Left renal cortex interstitium (tissue), 4 donors: ENCODE measurements at regions not wholly inside any gene's neighbourhood (a gene's known extent, or its start where the extent isn't known, plus 50 kb on each side); places are given as distances from the start of the nearest gene placed in this dataset.

Experiments
- DNase-seq, 4 donors: peaks; one replicate each; pipeline ENCODE4 v3.0.0-alpha.2; 2013; ENCODE audit warnings: low read depth in 4 of 4, low spot score in 2 of 4, missing footprints in 1 of 4

GRCh38 chr14:42710071-42710470, 1103.4 kb downstream of the LRFN5 start:
- DNase-seq, result no peak

DNA sequence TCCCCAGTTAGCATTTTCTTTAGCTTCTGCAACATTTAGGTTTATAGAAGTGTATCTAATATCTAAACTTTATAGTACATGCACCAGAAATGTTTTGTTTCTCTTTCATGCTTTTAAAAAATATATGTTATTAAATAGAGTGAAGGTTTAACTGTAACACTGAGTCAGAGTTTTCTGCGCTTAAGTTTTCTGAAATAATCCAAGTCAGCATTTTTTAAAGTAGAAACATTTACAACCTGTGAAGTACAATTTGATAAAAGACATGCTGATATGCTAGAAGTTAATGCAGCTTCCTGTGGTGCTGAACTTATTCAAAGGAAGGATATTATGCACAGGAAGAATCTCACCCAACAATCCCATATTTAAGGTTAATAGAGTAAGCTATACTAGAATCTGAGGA, 1096.8 kb downstream of the LRFN5 start:
- no peak for DNase-seq

GRCh38 chr14:42687421-42687820, 1080.7 kb downstream of the LRFN5 start:
- DNase-seq, result no peak

DNA sequence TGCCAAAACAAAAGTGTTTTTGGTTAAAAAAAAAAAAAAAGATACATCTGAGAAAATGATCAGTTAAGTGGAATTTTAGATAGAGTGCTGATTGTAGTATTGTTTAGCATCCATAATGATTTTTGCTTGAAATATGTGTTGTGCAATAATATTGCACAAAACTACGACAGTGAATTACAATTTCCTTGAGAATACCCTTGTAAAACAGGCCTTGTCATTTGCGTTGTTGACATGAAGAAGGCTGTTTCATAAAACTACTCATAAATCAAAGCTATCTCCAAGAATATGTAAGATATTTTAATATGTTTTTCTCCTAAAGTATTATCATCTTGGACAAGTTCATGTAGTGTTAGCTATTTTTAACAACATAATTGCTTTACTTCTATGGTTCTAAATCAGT, 1077.0 kb downstream of the LRFN5 start:
- no peak for DNase-seq

DNA sequence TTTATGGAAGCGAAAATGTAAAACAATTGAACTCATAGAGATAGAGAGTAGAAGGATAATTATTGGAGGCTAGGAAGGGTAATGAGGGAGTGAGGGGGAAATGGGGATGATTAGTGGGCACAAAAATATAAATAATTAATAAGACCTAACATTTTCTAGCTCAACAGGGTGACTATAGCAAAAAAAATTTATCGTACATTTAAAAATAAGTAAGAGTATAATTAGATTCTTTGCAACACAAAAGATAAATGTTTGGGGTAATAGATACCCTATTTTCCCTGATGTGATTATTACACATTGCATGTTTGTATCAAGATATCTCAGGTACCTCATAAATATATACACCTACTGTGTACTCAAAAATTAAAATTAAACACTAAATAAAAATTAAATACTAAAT, 1070.0 kb downstream of the LRFN5 start:
- no peak for DNase-seq

DNA sequence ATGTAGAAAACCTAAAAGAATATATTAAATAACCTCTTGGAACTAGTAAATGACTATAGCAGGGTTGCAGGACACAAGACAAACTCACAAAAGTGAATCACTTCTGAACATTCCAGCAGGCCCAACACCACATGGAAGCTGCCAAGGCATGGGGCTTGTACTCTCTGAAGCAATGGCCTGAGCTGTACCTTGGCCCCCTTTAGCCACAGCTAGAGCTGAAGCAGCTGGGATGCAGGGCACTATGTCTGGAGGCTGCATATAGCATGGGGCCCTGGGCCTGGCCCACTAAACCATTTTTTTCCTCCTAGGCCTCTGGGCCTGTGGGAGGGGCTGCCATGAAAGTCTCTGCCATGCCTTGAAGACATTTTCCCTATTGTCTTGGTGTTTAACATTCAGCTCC, 1067.3 kb downstream of the LRFN5 start:
- no peak for DNase-seq

DNA sequence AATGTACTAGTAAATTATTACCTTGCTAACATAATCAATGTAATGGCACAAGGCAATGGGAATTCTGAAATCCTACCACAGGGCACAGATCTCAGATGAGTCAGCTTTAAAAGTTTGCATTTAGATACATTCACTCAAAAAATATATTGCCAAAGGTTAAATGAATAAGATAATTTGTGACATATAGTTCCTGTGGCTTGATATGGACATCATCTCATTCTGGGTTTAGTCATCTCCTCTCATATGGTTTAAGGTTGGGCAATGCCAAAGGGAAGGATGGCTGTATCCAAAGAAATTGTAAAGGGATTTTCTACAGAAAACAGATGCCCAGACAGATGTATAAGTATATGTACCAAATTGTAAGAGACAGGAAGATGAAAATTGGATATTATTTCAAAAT, 1065.0 kb downstream of the LRFN5 start:
- no peak for DNase-seq

DNA sequence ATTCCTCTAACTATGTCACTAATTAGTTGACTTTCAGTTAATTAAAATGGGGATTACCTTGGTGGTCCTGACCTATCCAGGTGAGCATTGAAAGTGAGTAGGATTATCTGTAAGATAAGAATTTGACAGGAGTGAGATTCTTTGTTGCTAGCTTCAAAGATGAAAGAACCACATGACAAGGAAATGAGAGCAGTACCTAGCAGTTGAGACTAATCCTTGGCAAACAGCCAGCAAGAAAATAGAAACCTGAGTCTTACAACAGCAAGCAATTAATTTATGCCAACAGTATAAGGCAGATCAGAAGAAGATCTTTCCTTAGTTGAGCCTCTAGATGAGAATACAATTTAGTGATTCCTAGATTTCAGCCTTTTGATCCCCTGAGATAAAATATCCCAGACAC, 1058.4 kb downstream of the LRFN5 start:
- DNase-seq, result no peak

- DNase-seq, result no peak
These were observed 1057.5 kb downstream of the LRFN5 start for GRCh38 chr14:42664190-42664589.

GRCh38 chr14:42654707-42655106, 1048.0 kb downstream of the LRFN5 start:
- DNase-seq, result no peak

- no peak for DNase-seq
These were observed 1036.1 kb downstream of the LRFN5 start for GRCh38 chr14:42642787-42643186.

DNA sequence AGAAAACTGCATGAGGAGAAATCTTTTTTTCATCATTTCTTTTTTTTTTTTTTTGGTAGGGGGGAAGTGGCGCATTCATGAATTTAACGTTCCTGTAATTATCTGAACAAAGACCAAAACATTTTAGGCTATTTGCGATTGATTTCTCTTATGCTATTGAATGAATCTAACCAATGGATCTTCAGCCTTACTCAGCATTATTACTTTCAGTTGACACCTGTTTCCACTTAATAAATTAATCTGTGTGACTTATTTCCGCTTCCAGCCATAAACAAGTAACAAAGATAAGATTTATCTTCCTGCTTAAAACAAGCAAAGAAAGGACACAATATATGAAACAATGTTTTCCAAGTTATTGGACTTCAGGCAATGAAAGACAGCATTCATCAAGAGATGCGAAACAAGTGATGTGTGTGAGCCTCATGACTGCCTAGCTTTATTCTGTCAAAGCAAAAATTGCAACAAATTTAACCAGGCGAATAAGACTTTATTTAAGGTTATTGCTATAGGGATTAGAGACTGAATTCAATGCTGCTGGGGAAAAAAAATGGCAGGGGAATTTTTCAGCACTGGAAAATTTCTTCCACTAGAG, 1026.9 kb downstream of the LRFN5 start:
- DNase-seq, result no peak

GRCh38 chr14:42629553-42629952, 1022.9 kb downstream of the LRFN5 start:
- DNase-seq, result no peak

GRCh38 chr14:42628602-42629001, 1021.9 kb downstream of the LRFN5 start:
- no peak for DNase-seq

GRCh38 chr14:42626986-42627385, 1020.3 kb downstream of the LRFN5 start:
- DNase-seq, result no peak

DNA sequence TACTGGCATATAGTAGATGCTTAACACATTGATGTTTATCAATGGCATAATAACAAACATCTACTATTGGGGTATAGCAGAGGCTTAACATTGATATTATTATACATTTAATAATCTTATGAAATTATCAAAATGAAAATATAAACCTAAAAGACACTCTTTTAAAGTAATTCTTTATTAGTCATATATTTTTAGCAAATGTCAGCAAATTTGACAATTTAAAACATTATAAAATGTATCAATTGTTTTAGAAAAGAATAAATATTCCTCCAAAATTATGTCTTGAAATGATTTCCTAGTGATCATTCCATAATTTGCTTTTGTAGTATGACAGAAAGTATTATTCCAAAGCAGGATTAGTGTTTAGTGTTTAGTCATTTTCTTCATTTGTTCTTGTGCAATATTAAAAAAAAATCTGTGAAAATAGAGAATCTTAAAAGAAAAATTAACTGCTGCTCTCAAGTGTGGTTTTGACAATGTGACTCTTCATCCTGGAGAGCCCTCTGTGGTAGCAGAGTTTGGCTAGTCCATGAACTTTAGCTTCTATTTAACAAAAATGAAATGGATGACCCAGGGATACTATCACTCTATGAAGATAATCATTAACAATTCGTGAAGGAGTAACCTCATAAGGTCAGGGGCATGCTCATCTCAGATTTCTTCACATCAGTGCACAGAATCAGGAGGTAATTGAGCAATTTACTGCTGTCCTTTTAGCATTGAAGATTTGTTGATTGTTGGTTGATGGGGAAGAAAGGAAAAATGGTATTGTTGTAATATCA, 1018.5 kb downstream of the LRFN5 start:
- no peak for DNase-seq

GRCh38 chr14:42617005-42617404, 1010.3 kb downstream of the LRFN5 start:
- DNase-seq, result no peak

DNA sequence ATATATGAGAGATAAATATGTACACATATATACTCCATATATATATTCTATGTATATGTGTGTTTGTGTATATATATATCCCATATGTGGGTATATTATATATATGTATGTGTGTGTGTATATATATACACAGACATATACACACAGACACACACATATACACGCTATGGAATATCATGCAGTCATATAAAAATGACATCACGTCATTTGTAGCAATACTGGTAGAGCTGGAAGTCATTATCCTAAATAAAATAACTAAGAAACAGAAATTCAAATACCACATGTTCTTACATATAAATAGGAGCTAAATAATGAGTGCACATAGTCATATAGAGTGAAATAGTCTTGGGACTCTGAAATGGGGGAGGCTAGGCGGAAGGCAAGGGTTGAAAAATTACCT, 1000.2 kb downstream of the LRFN5 start:
- no peak for DNase-seq

GRCh38 chr14:42602336-42602845, 995.7 kb downstream of the LRFN5 start:
- no peak for DNase-seq

DNA sequence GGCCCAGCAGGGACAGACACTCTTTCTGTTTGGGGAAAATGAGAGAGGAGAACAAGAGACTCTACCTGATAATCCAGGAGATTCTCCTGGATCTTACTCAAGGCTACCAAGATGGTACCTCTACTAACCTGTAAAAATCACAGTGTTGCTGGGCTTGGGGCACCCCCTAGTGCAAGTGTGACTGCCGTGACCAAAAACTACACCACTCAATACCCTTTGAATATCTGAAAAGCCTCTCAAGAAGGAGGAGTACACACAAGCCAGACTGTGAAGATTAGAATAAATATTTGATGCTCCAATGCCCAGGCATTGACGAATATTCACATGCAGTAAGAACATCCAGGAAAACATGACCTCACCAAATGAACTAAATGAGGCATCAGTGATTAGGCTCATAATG, 965.4 kb downstream of the LRFN5 start:
- DNase-seq, result no peak

DNA sequence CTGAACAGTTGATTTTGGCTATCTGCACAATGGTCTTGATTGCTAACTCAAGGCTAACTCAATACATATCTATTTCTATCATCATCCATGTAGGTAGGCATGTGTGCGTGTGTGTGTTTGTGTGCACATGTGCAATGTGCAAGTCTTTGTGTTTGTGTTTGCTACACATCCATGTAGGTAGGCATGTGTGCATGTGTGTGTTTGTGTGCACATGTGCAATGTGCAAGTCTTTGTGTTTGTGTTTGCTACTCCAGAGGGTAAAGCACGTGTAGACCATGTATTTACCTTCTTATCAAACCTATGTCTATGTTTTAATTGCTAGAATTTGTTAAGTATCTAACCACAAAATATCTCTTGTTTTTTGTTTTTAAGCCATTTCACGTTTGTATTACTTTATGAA, 962.6 kb downstream of the LRFN5 start:
- DNase-seq, result no peak

DNA sequence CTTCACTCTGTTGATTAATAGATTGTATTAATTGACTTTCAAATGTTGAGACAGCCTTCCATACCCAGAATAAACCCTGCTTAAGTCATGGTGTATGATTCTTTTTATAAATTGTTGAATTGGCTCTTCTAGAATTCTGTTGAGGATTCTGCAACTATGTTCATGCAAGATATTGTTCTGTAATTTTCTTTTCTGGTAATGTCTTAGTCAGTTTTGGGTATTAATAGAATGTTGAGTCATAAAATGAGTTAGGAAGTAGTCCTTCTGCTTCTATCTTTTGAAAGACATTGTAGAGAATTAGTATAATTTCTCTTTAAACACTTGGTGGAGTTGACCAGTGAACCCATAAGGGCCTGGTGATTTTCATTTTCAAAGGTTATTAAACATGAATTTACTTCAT, 958.9 kb downstream of the LRFN5 start:
- no peak for DNase-seq
